ENCODE measurements at regions not wholly inside any gene's neighbourhood (a gene's known extent, or its start where the extent isn't known, plus 50 kb on each side); places are given as distances from the start of the nearest gene placed in this dataset.

DNA sequence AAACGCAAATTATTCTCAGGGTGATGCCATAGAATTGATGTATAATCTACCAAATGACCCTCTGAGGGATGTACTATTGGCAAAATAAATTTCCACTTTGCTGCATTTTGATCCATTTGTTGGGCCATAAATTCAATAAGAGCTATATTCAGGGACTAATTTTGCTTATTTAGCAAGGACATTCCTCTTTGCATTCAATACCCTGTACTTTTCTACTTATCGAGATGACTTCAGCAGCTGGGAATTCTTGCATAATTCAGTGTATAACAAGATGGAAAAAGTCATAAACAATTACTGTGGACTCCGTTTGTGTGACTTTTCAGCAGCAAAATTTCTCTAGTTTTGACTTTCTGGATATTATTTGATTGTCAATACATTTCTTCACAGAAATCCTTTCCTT, 744.7 kb upstream of the CCDC179 start:
- ATAC-seq (no peak), DNase-seq (no peak)
- Histone ChIP-seq H3K27ac (no peak overlapping the region), H3K27me3 (no peaks in the 10 kb centered on the region), H3K4me1 (no peaks in the 10 kb centered on the region), H3K9me3 (no peaks in the 10 kb centered on the region), H3K4me3 (no peak overlapping the region), H3K36me3 (no peaks in the 10 kb centered on the region)
- intact Hi-C loops (cut with DNase I; ENCODE audit: low total_unique reads) (no loop called here), in situ Hi-C loops (cut with MboI; ENCODE audit: low sequenced_read_pairs in 4 of 4) (no loop called here)
- TF ChIP-seq POLR2A (IDR thresholded peaks at IDR 0.05) (no peak), CTCF (IDR thresholded peaks at IDR 0.05 in 4 of 5, conservative IDR thresholded peaks at IDR 0.05 in 1 of 5) (no peak)

DNA sequence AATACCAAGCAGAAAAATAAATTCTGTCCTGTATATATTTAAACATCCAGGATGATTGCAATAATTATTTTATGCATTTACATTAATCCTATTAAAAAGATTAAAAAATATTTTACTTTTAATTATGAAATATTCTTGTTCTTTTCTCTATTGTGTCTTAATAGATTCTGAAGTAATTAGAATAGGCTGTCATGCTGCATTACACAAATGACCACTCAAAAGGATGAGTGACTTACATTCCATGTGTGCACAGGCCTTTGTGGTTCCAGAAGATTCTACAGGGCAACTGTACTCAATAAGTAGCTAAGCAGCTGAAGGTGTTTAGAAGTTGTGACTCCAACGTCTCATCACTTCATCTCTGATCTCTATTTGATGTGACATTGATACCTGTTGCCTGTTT, 745.9 kb upstream of the CCDC179 start:
- no peaks in the 10 kb centered on the region for H3K4me1 ChIP-seq
- intact Hi-C loops (cut with DNase I; ENCODE audit: low total_unique reads) (no loop called here), in situ Hi-C loops (cut with MboI; ENCODE audit: low sequenced_read_pairs in 4 of 4) (no loop called here)
- TF ChIP-seq POLR2A (IDR thresholded peaks at IDR 0.05): no peak
- TF ChIP-seq CTCF (IDR thresholded peaks at IDR 0.05 in 4 of 5, conservative IDR thresholded peaks at IDR 0.05 in 1 of 5): no peak
- H3K36me3 ChIP-seq: no peaks in the 10 kb centered on the region
- H3K9me3 ChIP-seq: no peaks in the 10 kb centered on the region
- DNase-seq: no peak
- no peak for ATAC-seq
- H3K27me3 ChIP-seq: no peaks in the 10 kb centered on the region
- no peak overlapping the region for H3K27ac ChIP-seq
- H3K4me3 ChIP-seq: no peak overlapping the region

GRCh38 chr11:23611726-23612125, 751.5 kb upstream of the CCDC179 start:
- intact Hi-C loops (cut with DNase I; ENCODE audit: low total_unique reads) (no loop called here), in situ Hi-C loops (cut with MboI; ENCODE audit: low sequenced_read_pairs in 4 of 4) (no loop called here)
- H3K4me1 ChIP-seq: no peaks in the 10 kb centered on the region
- H3K36me3 ChIP-seq: no peaks in the 10 kb centered on the region
- DNase-seq: no peak
- H3K9me3 ChIP-seq: no peaks in the 10 kb centered on the region
- H3K27me3 ChIP-seq: no peaks in the 10 kb centered on the region
- no peak overlapping the region for H3K4me3 ChIP-seq
- no peak overlapping the region for H3K27ac ChIP-seq
- no peak for ATAC-seq
- TF ChIP-seq POLR2A (IDR thresholded peaks at IDR 0.05) (no peak), CTCF (IDR thresholded peaks at IDR 0.05 in 4 of 5, conservative IDR thresholded peaks at IDR 0.05 in 1 of 5) (no peak)

DNA sequence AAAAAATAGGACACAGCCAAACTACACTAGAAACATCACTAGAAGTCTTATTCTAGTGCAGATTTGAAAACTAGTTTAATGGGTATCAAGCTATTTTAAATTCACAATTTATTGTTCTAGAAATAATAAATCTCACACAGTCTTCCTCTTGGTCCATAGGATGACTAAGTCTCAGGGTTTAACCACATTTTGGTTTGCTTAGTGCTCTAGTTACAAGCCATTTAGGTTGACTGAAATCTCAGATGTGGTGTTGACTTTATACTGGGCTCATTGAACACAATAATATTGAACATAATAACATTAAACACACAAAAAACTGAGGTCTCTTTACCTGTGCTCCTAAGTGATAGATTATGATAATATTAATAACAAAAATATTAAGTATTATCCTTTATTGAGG, 760.3 kb upstream of the CCDC179 start:
- TF ChIP-seq POLR2A (IDR thresholded peaks at IDR 0.05) (no peak), CTCF (IDR thresholded peaks at IDR 0.05 in 4 of 5, conservative IDR thresholded peaks at IDR 0.05 in 1 of 5) (no peak)
- in situ Hi-C loops (cut with MboI; ENCODE audit: low sequenced_read_pairs in 4 of 4) (no loop called here), intact Hi-C loops (cut with DNase I; ENCODE audit: low total_unique reads) (no loop called here)
- DNase-seq (no peak), ATAC-seq (no peak)
- Histone ChIP-seq H3K36me3 (no peaks in the 10 kb centered on the region), H3K4me1 (no peaks in the 10 kb centered on the region), H3K27ac (no peak overlapping the region), H3K27me3 (no peaks in the 10 kb centered on the region), H3K4me3 (no peak overlapping the region), H3K9me3 (no peaks in the 10 kb centered on the region)

DNA sequence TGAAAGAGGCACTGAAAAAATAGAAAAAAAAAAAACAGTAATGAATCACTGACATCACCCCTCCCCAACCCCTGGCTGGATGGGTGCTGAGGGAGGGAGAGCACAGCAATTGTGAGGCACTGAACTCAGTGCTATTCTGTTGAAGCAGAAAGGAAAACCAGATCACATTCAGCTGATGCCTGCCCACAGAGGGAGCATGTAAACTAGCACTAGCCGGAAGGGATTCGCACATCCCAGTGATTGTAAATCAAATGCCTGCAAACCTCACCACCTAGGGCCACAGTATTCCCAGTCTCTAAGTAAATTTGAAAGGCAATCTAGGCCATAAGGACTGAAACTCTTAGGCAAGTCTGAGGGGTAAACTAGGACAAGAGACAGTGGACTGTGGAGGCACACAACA, 772.0 kb upstream of the CCDC179 start:
- intact Hi-C loops (cut with DNase I; ENCODE audit: low total_unique reads) (no loop called here), in situ Hi-C loops (cut with MboI; ENCODE audit: low sequenced_read_pairs in 4 of 4) (no loop called here)
- no peaks in the 10 kb centered on the region for H3K9me3 ChIP-seq
- ATAC-seq (no peak), DNase-seq (no peak)
- no peaks in the 10 kb centered on the region for H3K27me3 ChIP-seq
- no peaks in the 10 kb centered on the region for H3K36me3 ChIP-seq
- no peak overlapping the region for H3K27ac ChIP-seq
- no peak overlapping the region for H3K4me3 ChIP-seq
- H3K4me1 ChIP-seq: no peaks in the 10 kb centered on the region
- TF ChIP-seq CTCF (IDR thresholded peaks at IDR 0.05 in 4 of 5, conservative IDR thresholded peaks at IDR 0.05 in 1 of 5): no peak
- TF ChIP-seq POLR2A (IDR thresholded peaks at IDR 0.05): no peak
